WTC11 (cell line): ENCODE measurements at regions not wholly inside any gene's neighbourhood (a gene's known extent, or its start where the extent isn't known, plus 50 kb on each side); places are given as distances from the start of the nearest gene placed in this dataset.

Source experiments
- ATF1 ChIP-seq: sonication (generic); formaldehyde crosslinking; IDR thresholded peaks from 2 replicates; pipeline ENCODE4 v1.8.1; 2023; ENCODE audit warnings: mild to moderate bottlenecking, moderate library complexity, missing genetic modification reagents
- ATF6 ChIP-seq: sonication (generic); formaldehyde crosslinking; IDR thresholded peaks from 2 replicates; pipeline ENCODE4 v1.8.1; 2023; ENCODE audit warnings: mild to moderate bottlenecking, missing genetic modification reagents
- ETV6 ChIP-seq: sonication (generic); formaldehyde crosslinking; IDR thresholded peaks from 2 replicates; pipeline ENCODE4 v1.8.1; 2022; ENCODE audit warnings: mild to moderate bottlenecking, missing genetic modification reagents
- JUN ChIP-seq: sonication (generic); formaldehyde crosslinking; IDR thresholded peaks from 2 replicates; pipeline ENCODE4 v1.8.0; 2023; ENCODE audit warnings: mild to moderate bottlenecking, missing genetic modification reagents
- TEAD1 ChIP-seq: sonication (generic); formaldehyde crosslinking; IDR thresholded peaks from 2 replicates; pipeline ENCODE4 v1.8.0; 2022; ENCODE audit warnings: mild to moderate bottlenecking, missing genetic modification reagents
- TF ChIP-seq, protein P1 (sequence below): fragments of 200-600 bp; IDR thresholded peaks from 2 replicates; pipeline ENCODE4 v1.8.0; 2022; ENCODE audit warnings: antibody characterized with exemption
- TF ChIP-seq, protein P2 (sequence below): sonication (generic); formaldehyde crosslinking; IDR thresholded peaks from 2 replicates; pipeline ENCODE4 v1.8.0; 2023; ENCODE audit warnings: missing genetic modification reagents, mild to moderate bottlenecking, borderline replicate concordance
- TF ChIP-seq, protein P3 (sequence below): sonication (generic); formaldehyde crosslinking; IDR thresholded peaks from 2 replicates; pipeline ENCODE4 v1.8.1; 2023; ENCODE audit warnings: mild to moderate bottlenecking, moderate library complexity, missing genetic modification reagents

DNA sequence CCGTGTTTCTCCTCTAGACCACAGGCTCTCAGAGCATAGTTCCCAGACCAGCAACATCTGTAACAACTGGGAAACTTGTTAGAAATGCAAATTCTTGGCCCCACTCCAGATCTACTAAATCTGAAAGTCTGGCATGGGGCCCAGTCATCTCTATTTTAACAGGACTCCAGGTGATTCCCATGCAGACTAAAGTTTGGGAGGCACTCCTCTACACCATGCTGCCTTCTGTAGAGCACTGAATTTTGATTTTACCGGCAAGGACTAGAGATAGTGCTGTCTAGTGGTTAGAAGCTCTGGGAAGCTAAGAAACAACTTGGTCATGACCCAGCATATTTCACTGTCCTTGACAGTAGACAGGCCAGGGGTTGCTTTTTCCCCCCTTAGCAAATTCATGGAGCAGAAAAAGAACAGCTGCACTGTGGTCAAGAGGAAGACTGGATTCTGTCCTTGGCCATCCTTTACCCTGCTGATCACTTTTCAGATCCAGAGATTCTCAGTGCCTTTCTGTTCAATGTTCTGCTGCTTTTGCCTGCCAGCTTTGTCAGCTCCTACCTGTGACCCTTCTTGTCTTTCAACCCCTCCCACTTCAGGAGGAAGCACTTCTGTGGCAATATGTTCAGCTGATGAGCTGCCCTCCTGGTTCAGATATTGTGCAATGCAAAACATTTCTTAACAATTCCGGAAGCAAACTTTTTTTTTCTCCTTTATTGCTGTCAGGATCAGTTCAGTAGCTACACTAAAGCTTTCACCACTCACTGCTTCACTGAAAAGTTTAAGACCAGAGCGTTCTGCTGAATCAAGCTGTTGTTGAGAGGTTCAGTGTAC is 133.8 kb upstream of the NUDT4 start:
- TF ChIP-seq ETV6 (CRISPR knock-in tag) = no peak
- TF ChIP-seq, protein P1, sequence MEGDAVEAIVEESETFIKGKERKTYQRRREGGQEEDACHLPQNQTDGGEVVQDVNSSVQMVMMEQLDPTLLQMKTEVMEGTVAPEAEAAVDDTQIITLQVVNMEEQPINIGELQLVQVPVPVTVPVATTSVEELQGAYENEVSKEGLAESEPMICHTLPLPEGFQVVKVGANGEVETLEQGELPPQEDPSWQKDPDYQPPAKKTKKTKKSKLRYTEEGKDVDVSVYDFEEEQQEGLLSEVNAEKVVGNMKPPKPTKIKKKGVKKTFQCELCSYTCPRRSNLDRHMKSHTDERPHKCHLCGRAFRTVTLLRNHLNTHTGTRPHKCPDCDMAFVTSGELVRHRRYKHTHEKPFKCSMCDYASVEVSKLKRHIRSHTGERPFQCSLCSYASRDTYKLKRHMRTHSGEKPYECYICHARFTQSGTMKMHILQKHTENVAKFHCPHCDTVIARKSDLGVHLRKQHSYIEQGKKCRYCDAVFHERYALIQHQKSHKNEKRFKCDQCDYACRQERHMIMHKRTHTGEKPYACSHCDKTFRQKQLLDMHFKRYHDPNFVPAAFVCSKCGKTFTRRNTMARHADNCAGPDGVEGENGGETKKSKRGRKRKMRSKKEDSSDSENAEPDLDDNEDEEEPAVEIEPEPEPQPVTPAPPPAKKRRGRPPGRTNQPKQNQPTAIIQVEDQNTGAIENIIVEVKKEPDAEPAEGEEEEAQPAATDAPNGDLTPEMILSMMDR = no peak
- TF ChIP-seq, protein P2, sequence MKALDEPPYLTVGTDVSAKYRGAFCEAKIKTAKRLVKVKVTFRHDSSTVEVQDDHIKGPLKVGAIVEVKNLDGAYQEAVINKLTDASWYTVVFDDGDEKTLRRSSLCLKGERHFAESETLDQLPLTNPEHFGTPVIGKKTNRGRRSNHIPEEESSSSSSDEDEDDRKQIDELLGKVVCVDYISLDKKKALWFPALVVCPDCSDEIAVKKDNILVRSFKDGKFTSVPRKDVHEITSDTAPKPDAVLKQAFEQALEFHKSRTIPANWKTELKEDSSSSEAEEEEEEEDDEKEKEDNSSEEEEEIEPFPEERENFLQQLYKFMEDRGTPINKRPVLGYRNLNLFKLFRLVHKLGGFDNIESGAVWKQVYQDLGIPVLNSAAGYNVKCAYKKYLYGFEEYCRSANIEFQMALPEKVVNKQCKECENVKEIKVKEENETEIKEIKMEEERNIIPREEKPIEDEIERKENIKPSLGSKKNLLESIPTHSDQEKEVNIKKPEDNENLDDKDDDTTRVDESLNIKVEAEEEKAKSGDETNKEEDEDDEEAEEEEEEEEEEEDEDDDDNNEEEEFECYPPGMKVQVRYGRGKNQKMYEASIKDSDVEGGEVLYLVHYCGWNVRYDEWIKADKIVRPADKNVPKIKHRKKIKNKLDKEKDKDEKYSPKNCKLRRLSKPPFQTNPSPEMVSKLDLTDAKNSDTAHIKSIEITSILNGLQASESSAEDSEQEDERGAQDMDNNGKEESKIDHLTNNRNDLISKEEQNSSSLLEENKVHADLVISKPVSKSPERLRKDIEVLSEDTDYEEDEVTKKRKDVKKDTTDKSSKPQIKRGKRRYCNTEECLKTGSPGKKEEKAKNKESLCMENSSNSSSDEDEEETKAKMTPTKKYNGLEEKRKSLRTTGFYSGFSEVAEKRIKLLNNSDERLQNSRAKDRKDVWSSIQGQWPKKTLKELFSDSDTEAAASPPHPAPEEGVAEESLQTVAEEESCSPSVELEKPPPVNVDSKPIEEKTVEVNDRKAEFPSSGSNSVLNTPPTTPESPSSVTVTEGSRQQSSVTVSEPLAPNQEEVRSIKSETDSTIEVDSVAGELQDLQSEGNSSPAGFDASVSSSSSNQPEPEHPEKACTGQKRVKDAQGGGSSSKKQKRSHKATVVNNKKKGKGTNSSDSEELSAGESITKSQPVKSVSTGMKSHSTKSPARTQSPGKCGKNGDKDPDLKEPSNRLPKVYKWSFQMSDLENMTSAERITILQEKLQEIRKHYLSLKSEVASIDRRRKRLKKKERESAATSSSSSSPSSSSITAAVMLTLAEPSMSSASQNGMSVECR = no peak
- TF ChIP-seq, protein P3, sequence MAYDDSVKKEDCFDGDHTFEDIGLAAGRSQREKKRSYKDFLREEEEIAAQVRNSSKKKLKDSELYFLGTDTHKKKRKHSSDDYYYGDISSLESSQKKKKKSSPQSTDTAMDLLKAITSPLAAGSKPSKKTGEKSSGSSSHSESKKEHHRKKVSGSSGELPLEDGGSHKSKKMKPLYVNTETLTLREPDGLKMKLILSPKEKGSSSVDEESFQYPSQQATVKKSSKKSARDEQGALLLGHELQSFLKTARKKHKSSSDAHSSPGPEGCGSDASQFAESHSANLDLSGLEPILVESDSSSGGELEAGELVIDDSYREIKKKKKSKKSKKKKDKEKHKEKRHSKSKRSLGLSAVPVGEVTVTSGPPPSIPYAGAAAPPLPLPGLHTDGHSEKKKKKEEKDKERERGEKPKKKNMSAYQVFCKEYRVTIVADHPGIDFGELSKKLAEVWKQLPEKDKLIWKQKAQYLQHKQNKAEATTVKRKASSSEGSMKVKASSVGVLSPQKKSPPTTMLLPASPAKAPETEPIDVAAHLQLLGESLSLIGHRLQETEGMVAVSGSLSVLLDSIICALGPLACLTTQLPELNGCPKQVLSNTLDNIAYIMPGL = no peak
- TF ChIP-seq JUN = no peak
- no peak for TF ChIP-seq ATF1 (CRISPR knock-in tag)
- no peak for TF ChIP-seq TEAD1 (CRISPR knock-in tag)
- TF ChIP-seq ATF6 (CRISPR knock-in tag) = no peak
